ENCODE measurements at regions not wholly inside any gene's neighbourhood (a gene's known extent, or its start where the extent isn't known, plus 50 kb on each side); places are given as distances from the start of the nearest gene placed in this dataset.
"Not testable (repeated sequence)": the region's sequence is repeated elsewhere in the genome, so short reads cannot be mapped to it uniquely, and the experiment has no call there.

- no peak for TF ChIP-seq CTCF (IDR thresholded peaks at IDR 0.05; ENCODE audit: low read depth, low read length)
Observed at GRCh38 chrX:115423086-115423485, 133.6 kb downstream of the LUZP4 start.

GRCh38 chrX:115425359-115425758, 135.6 kb upstream of the PLS3 start:
- no peak for DNase-seq (ENCODE audit: extremely low read depth, low read depth)
- no peak for TF ChIP-seq CTCF (IDR thresholded peaks at IDR 0.05; ENCODE audit: low read depth, low read length)

More at GRCh38 chrX:115423086-115423485, 133.6 kb downstream of the LUZP4 start:
- DNase-seq (ENCODE audit: extremely low read depth, low read depth), result no peak

- no peak for TF ChIP-seq CTCF (IDR thresholded peaks at IDR 0.05; ENCODE audit: low read depth, low read length)
- no peak for DNase-seq (ENCODE audit: extremely low read depth, low read depth)
Observed at GRCh38 chrX:115427861-115428410, 133.0 kb upstream of the PLS3 start.

GRCh38 chrX:115434834-115435233, 126.1 kb upstream of the PLS3 start:
- not testable (repeated sequence) for DNase-seq (ENCODE audit: extremely low read depth, low read depth)

GRCh38 chrX:115437841-115438595, 123.0 kb upstream of the PLS3 start:
- DNase-seq (ENCODE audit: extremely low read depth, low read depth), result no peak

GRCh38 chrX:115448146-115448545, 112.8 kb upstream of the PLS3 start:
- DNase-seq (ENCODE audit: extremely low read depth, low read depth), result no peak
- TF ChIP-seq CTCF (IDR thresholded peaks at IDR 0.05; ENCODE audit: low read depth, low read length), result no peak

More at GRCh38 chrX:115437841-115438595, 123.0 kb upstream of the PLS3 start:
- TF ChIP-seq CTCF (IDR thresholded peaks at IDR 0.05; ENCODE audit: low read depth, low read length), result no peak

- no peak for TF ChIP-seq CTCF (IDR thresholded peaks at IDR 0.05; ENCODE audit: low read depth, low read length)
- DNase-seq (ENCODE audit: extremely low read depth, low read depth), result no peak
Observed at GRCh38 chrX:115449742-115450141, 111.2 kb upstream of the PLS3 start.
